ENCODE measurements at regions not wholly inside any gene's neighbourhood (a gene's known extent, or its start where the extent isn't known, plus 50 kb on each side); places are given as distances from the start of the nearest gene placed in this dataset.

- no peaks in the 10 kb centered on the region for H3K9me3 ChIP-seq (ENCODE audit: low read depth, low read length, poor library complexity, severe bottlenecking)
- H3K27me3 ChIP-seq (replicated peaks; ENCODE audit: insufficient read depth, low read depth, low read length, poor library complexity), result no peaks in the 10 kb centered on the region
- no peak for DNase-seq (ENCODE audit: low spot score)
- no peaks in the 10 kb centered on the region for H3K4me1 ChIP-seq (ENCODE audit: insufficient read depth, low read length, poor library complexity, severe bottlenecking)
- no TSS peak for BruUV-seq (replicated peaks)
- no peaks in the 10 kb centered on the region for H3K36me3 ChIP-seq (ENCODE audit: insufficient read depth, low read length, poor library complexity, severe bottlenecking)
- TF ChIP-seq CTCF (conservative IDR thresholded peaks at IDR 0.05; ENCODE audit: low read depth, low read length) (no peak), EZH2 (IDR thresholded peaks at IDR 0.05; ENCODE audit: borderline replicate concordance, low read depth, low read length, poor library complexity, severe bottlenecking) (no peak)
- H3K27ac ChIP-seq (ENCODE audit: low read depth, low read length, poor library complexity, severe bottlenecking), result no peak overlapping the region
- ChIA-PET POLR2A (ENCODE audit: low non-redundant PET) (no interaction called here), CTCF (no interaction called here)
- intact Hi-C loops (cut with micrococcal nuclease; ENCODE audit: unreplicated experiment), result no loop called here
- H3K4me3 ChIP-seq (ENCODE audit: low read depth, low read length, poor library complexity, severe bottlenecking), result no peak overlapping the region
These were observed 189.0 kb upstream of the CCND2 start for GRCh38 chr12:4084573-4084972.

GRCh38 chr12:4082809-4083403 lies 190.7 kb upstream of the CCND2 start:
- no peak for DNase-seq (ENCODE audit: low spot score)
- no peaks in the 10 kb centered on the region for H3K4me1 ChIP-seq (ENCODE audit: insufficient read depth, low read length, poor library complexity, severe bottlenecking)
- BruUV-seq (replicated peaks), result no TSS peak
- no peaks in the 10 kb centered on the region for H3K27me3 ChIP-seq (replicated peaks; ENCODE audit: insufficient read depth, low read depth, low read length, poor library complexity)
- H3K4me3 ChIP-seq (ENCODE audit: low read depth, low read length, poor library complexity, severe bottlenecking), result no peak overlapping the region
- ChIA-PET POLR2A (ENCODE audit: low non-redundant PET) (no interaction called here), CTCF (no interaction called here)
- H3K9me3 ChIP-seq (ENCODE audit: low read depth, low read length, poor library complexity, severe bottlenecking), result no peaks in the 10 kb centered on the region
- TF ChIP-seq EZH2 (IDR thresholded peaks at IDR 0.05; ENCODE audit: borderline replicate concordance, low read depth, low read length, poor library complexity, severe bottlenecking), result no peak
- TF ChIP-seq CTCF (conservative IDR thresholded peaks at IDR 0.05; ENCODE audit: low read depth, low read length), result no peak
- intact Hi-C loops (cut with micrococcal nuclease; ENCODE audit: unreplicated experiment), result no loop called here
- H3K36me3 ChIP-seq (ENCODE audit: insufficient read depth, low read length, poor library complexity, severe bottlenecking), result no peaks in the 10 kb centered on the region
- H3K27ac ChIP-seq (ENCODE audit: low read depth, low read length, poor library complexity, severe bottlenecking), result no peak overlapping the region

GRCh38 chr12:4080213-4080612 lies 193.3 kb upstream of the CCND2 start:
- Histone ChIP-seq H3K4me3 (ENCODE audit: low read depth, low read length, poor library complexity, severe bottlenecking) (no peak overlapping the region), H3K27me3 (replicated peaks; ENCODE audit: insufficient read depth, low read depth, low read length, poor library complexity) (no peaks in the 10 kb centered on the region), H3K27ac (ENCODE audit: low read depth, low read length, poor library complexity, severe bottlenecking) (no peak overlapping the region), H3K36me3 (ENCODE audit: insufficient read depth, low read length, poor library complexity, severe bottlenecking) (no peaks in the 10 kb centered on the region), H3K9me3 (ENCODE audit: low read depth, low read length, poor library complexity, severe bottlenecking) (no peaks in the 10 kb centered on the region), H3K4me1 (ENCODE audit: insufficient read depth, low read length, poor library complexity, severe bottlenecking) (no peaks in the 10 kb centered on the region)
- intact Hi-C loops (cut with micrococcal nuclease; ENCODE audit: unreplicated experiment), result no loop called here
- POLR2A ChIA-PET (ENCODE audit: low non-redundant PET), result no interaction called here
- BruUV-seq (replicated peaks), result no TSS peak
- DNase-seq (ENCODE audit: low spot score), result no peak
- TF ChIP-seq EZH2 (IDR thresholded peaks at IDR 0.05; ENCODE audit: borderline replicate concordance, low read depth, low read length, poor library complexity, severe bottlenecking), result no peak
- no peak for TF ChIP-seq CTCF (conservative IDR thresholded peaks at IDR 0.05; ENCODE audit: low read depth, low read length)
- CTCF ChIA-PET, result no interaction called here

Measured in A673 (cell line).